Activated CD4-positive, alpha-beta memory T cell treated with anti-CD3 and anti-CD28 coated beads, Interleukin-2, amount 10 ng/mL, durations not matched to agents 7 days and 5 days (primary cell): ENCODE measurements at regions not wholly inside any gene's neighbourhood (a gene's known extent, or its start where the extent isn't known, plus 50 kb on each side); places are given as distances from the start of the nearest gene placed in this dataset.

Experiments used
- CTCF ChIA-PET: fragments of 350-600 bp; sonication (Branson Sonifier 250); formaldehyde crosslinking; loops from one replicate; lab custom pipeline; 2021; ENCODE audit warnings: antibody characterized with exemption, inconsistent platforms; lab: Charles Lee
- POLR2A ChIA-PET: fragments of 350-600 bp; sonication (Branson Sonifier 250); formaldehyde crosslinking; loops from one replicate; lab custom pipeline; 2021; ENCODE audit warnings: antibody characterized with exemption; lab: Charles Lee
- DNase-seq: peaks from one replicate; pipeline ENCODE4 v3.0.0-alpha.2; 2020
- H3K27ac Mint-ChIP-seq: one replicate; pipeline ENCODE4 v1.8.0; 2021; ENCODE audit warnings: mild to moderate bottlenecking, mixed read lengths
- H3K27me3 Mint-ChIP-seq: one replicate; pipeline ENCODE4 v1.8.0; 2021; ENCODE audit warnings: mixed read lengths
- H3K36me3 Mint-ChIP-seq: one replicate; pipeline ENCODE4 v1.8.0; 2021; ENCODE audit warnings: low read depth, mixed read lengths
- H3K4me1 Mint-ChIP-seq: one replicate; pipeline ENCODE4 v1.8.0; 2021; ENCODE audit warnings: mixed read lengths
- H3K4me3 Mint-ChIP-seq: one replicate; pipeline ENCODE4 v1.8.0; 2021; ENCODE audit warnings: mild to moderate bottlenecking, mixed read lengths
- H3K9me3 Mint-ChIP-seq: one replicate; pipeline ENCODE4 v1.8.0; 2021; ENCODE audit warnings: mixed read lengths

- H3K27me3 Mint-ChIP-seq: no peaks in the 10 kb centered on the region
- no peak overlapping the region for H3K4me3 Mint-ChIP-seq
- H3K4me1 Mint-ChIP-seq: peaks cover 8% of the 10 kb centered on the region
- no peaks in the 10 kb centered on the region for H3K36me3 Mint-ChIP-seq
- no peak overlapping the region for H3K27ac Mint-ChIP-seq
- CTCF ChIA-PET: no interaction called here
- POLR2A ChIA-PET: no interaction called here
- DNase-seq: no peak
- no peaks in the 10 kb centered on the region for H3K9me3 Mint-ChIP-seq
Measured at GRCh38 chr12:89976866-89977265, 268.2 kb upstream of the ATP2B1 start.

GRCh38 chr12:89975574-89975973 is 266.9 kb upstream of the ATP2B1 start:
- Mint-ChIP-seq H3K27ac (no peak overlapping the region), H3K4me3 (no peak overlapping the region), H3K9me3 (no peaks in the 10 kb centered on the region), H3K4me1 (peaks cover 2% of the 10 kb centered on the region), H3K27me3 (no peaks in the 10 kb centered on the region), H3K36me3 (no peaks in the 10 kb centered on the region)
- CTCF ChIA-PET: no interaction called here
- no peak for DNase-seq
- POLR2A ChIA-PET: no interaction called here

GRCh38 chr12:89971880-89972279 is 263.2 kb upstream of the ATP2B1 start:
- ChIA-PET POLR2A (no interaction called here), CTCF (no interaction called here)
- H3K4me1 Mint-ChIP-seq: peaks cover 2% of the 10 kb centered on the region
- no peak overlapping the region for H3K4me3 Mint-ChIP-seq
- peaks cover 3% of the 10 kb centered on the region for H3K9me3 Mint-ChIP-seq
- no peaks in the 10 kb centered on the region for H3K36me3 Mint-ChIP-seq
- no peak for DNase-seq
- H3K27me3 Mint-ChIP-seq: no peaks in the 10 kb centered on the region
- H3K27ac Mint-ChIP-seq: no peak overlapping the region

- H3K4me1 Mint-ChIP-seq: peaks cover 2% of the 10 kb centered on the region
- H3K9me3 Mint-ChIP-seq: peaks cover 3% of the 10 kb centered on the region
- no peak overlapping the region for H3K4me3 Mint-ChIP-seq
- ChIA-PET CTCF (no interaction called here), POLR2A (no interaction called here)
- H3K36me3 Mint-ChIP-seq: no peaks in the 10 kb centered on the region
- H3K27ac Mint-ChIP-seq: no peak overlapping the region
- no peaks in the 10 kb centered on the region for H3K27me3 Mint-ChIP-seq
- no peak for DNase-seq
Measured at GRCh38 chr12:89970722-89971121, 262.1 kb upstream of the ATP2B1 start.

- H3K9me3 Mint-ChIP-seq: peaks cover 3% of the 10 kb centered on the region
- no peak overlapping the region for H3K4me3 Mint-ChIP-seq
- DNase-seq: no peak
- no peaks in the 10 kb centered on the region for H3K27me3 Mint-ChIP-seq
- POLR2A ChIA-PET: no interaction called here
- no peak overlapping the region for H3K27ac Mint-ChIP-seq
- CTCF ChIA-PET: no interaction called here
- H3K36me3 Mint-ChIP-seq: no peaks in the 10 kb centered on the region
- H3K4me1 Mint-ChIP-seq: peaks cover 2% of the 10 kb centered on the region
Measured at GRCh38 chr12:89969093-89969492, 260.5 kb upstream of the ATP2B1 start.

GRCh38 chr12:89968151-89968700 is 259.6 kb upstream of the ATP2B1 start:
- no peak for DNase-seq
- peaks cover 2% of the 10 kb centered on the region for H3K4me1 Mint-ChIP-seq
- ChIA-PET POLR2A (no interaction called here), CTCF (no interaction called here)
- H3K9me3 Mint-ChIP-seq: peaks cover 3% of the 10 kb centered on the region
- H3K27ac Mint-ChIP-seq: no peak overlapping the region
- no peak overlapping the region for H3K4me3 Mint-ChIP-seq
- no peaks in the 10 kb centered on the region for H3K36me3 Mint-ChIP-seq
- no peaks in the 10 kb centered on the region for H3K27me3 Mint-ChIP-seq

- Mint-ChIP-seq H3K36me3 (no peaks in the 10 kb centered on the region), H3K4me3 (no peak overlapping the region), H3K27ac (no peak overlapping the region), H3K27me3 (no peaks in the 10 kb centered on the region), H3K4me1 (peaks cover 2% of the 10 kb centered on the region), H3K9me3 (peaks cover 3% of the 10 kb centered on the region)
- ChIA-PET CTCF (no interaction called here), POLR2A (no interaction called here)
- DNase-seq: no peak
Measured at GRCh38 chr12:89966495-89967240, 258.0 kb upstream of the ATP2B1 start.

GRCh38 chr12:89965993-89966392 is 257.4 kb upstream of the ATP2B1 start:
- ChIA-PET CTCF (no interaction called here), POLR2A (no interaction called here)
- Mint-ChIP-seq H3K4me3 (no peak overlapping the region), H3K27me3 (no peaks in the 10 kb centered on the region), H3K27ac (no peak overlapping the region), H3K36me3 (no peaks in the 10 kb centered on the region), H3K4me1 (peaks cover 2% of the 10 kb centered on the region), H3K9me3 (peaks cover 3% of the 10 kb centered on the region)
- DNase-seq: no peak

- peaks cover 10% of the 10 kb centered on the region for H3K4me1 Mint-ChIP-seq
- H3K9me3 Mint-ChIP-seq: no peaks in the 10 kb centered on the region
- H3K4me3 Mint-ChIP-seq: no peak overlapping the region
- H3K27ac Mint-ChIP-seq: no peak overlapping the region
- DNase-seq: no peak
- no peaks in the 10 kb centered on the region for H3K36me3 Mint-ChIP-seq
- ChIA-PET CTCF (interaction anchor here (2.5 kb wide), 1 partner anchor 419 kb away, joined by 6 read pairs; no protein-coding TSS in a partner anchor), POLR2A (no interaction called here)
- no peaks in the 10 kb centered on the region for H3K27me3 Mint-ChIP-seq
Measured at GRCh38 chr12:89962648-89963047, 254.0 kb upstream of the ATP2B1 start.

GRCh38 chr12:89960607-89961394 is 252.2 kb upstream of the ATP2B1 start:
- Mint-ChIP-seq H3K27ac (no peak overlapping the region), H3K9me3 (no peaks in the 10 kb centered on the region)
- CTCF ChIA-PET: interaction anchor here (1.8 kb wide), 1 partner anchor 12 kb away, joined by 4 read pairs; no protein-coding TSS in a partner anchor

GRCh38 chr12:89960011-89960507 is 251.4 kb upstream of the ATP2B1 start:
- Mint-ChIP-seq H3K4me3 (no peak overlapping the region), H3K4me1 (peaks cover 10% of the 10 kb centered on the region), H3K27me3 (no peaks in the 10 kb centered on the region), H3K27ac (no peak overlapping the region), H3K9me3 (no peaks in the 10 kb centered on the region), H3K36me3 (no peaks in the 10 kb centered on the region)
- ChIA-PET CTCF (interaction anchor here (0.7 to 1.8 kb wide), 2 partner anchors 13 to 436 kb away, joined by 3 to 4 read pairs; no protein-coding TSS in a partner anchor), POLR2A (interaction anchor here (0.8 to 1.3 kb wide), 2 partner anchors 10 to 250 kb away, joined by 3 to 5 read pairs; no protein-coding TSS in a partner anchor)
- DNase-seq: no peak

More at GRCh38 chr12:89960607-89961394, 252.2 kb upstream of the ATP2B1 start:
- no peaks in the 10 kb centered on the region for H3K36me3 Mint-ChIP-seq
- no peak overlapping the region for H3K4me3 Mint-ChIP-seq
- POLR2A ChIA-PET: interaction anchor here (0.8 to 1.3 kb wide), 2 partner anchors 11 to 251 kb away, joined by 3 to 5 read pairs; no protein-coding TSS in a partner anchor
- no peak for DNase-seq
- H3K27me3 Mint-ChIP-seq: no peaks in the 10 kb centered on the region
- H3K4me1 Mint-ChIP-seq: peaks cover 10% of the 10 kb centered on the region

- H3K4me1 Mint-ChIP-seq: peaks cover 10% of the 10 kb centered on the region
- DNase-seq: no peak
- ChIA-PET POLR2A (interaction anchor here (1.3 kb wide), 1 partner anchor 9 kb away, joined by 5 read pairs; no protein-coding TSS in a partner anchor), CTCF (interaction anchor here (0.7 to 1.8 kb wide), 2 partner anchors 14 to 435 kb away, joined by 3 to 4 read pairs; no protein-coding TSS in a partner anchor)
- H3K36me3 Mint-ChIP-seq: no peaks in the 10 kb centered on the region
- no peaks in the 10 kb centered on the region for H3K9me3 Mint-ChIP-seq
- no peak overlapping the region for H3K27ac Mint-ChIP-seq
- H3K4me3 Mint-ChIP-seq: no peak overlapping the region
- H3K27me3 Mint-ChIP-seq: no peaks in the 10 kb centered on the region
Measured at GRCh38 chr12:89959179-89959578, 250.5 kb upstream of the ATP2B1 start.

GRCh38 chr12:89954259-89954658 is 245.6 kb upstream of the ATP2B1 start:
- Mint-ChIP-seq H3K4me1 (peaks cover 14% of the 10 kb centered on the region), H3K27me3 (no peaks in the 10 kb centered on the region), H3K4me3 (no peak overlapping the region), H3K9me3 (no peaks in the 10 kb centered on the region), H3K36me3 (no peaks in the 10 kb centered on the region), H3K27ac (no peak overlapping the region)
- ChIA-PET POLR2A (no interaction called here), CTCF (no interaction called here)
- no peak for DNase-seq
